Activated T-cell treated with anti-CD3 and anti-CD28 coated beads, Interleukin-2, amount 50 U/mL, for 1 hour (primary cell): ENCODE measurements at regions not wholly inside any gene's neighbourhood (a gene's known extent, or its start where the extent isn't known, plus 50 kb on each side); places are given as distances from the start of the nearest gene placed in this dataset.

Experiments
- DNase-seq: peaks from one replicate; pipeline ENCODE4 v3.0.0-alpha.2; 2020

GRCh38 chr6:160911949-160912348, 79.6 kb upstream of the MAP3K4 start:
- DNase-seq, result no peak

- DNase-seq, result no peak
Observed at GRCh38 chr6:160912411-160912810, 79.2 kb upstream of the MAP3K4 start.

GRCh38 chr6:160917572-160917971, 74.0 kb upstream of the MAP3K4 start:
- DNase-seq, result no peak

GRCh38 chr6:160919723-160920440, 71.7 kb upstream of the MAP3K4 start:
- no peak for DNase-seq

- no peak for DNase-seq
Observed at GRCh38 chr6:160921095-160921494, 70.5 kb upstream of the MAP3K4 start.

GRCh38 chr6:160926281-160927276, 65.0 kb upstream of the MAP3K4 start:
- DNase-seq, result no peak

- no peak for DNase-seq
Observed at GRCh38 chr6:160927416-160927815, 64.2 kb upstream of the MAP3K4 start.

GRCh38 chr6:160929361-160929760, 62.2 kb upstream of the MAP3K4 start:
- DNase-seq, result no peak

- no peak for DNase-seq
Observed at GRCh38 chr6:160929831-160930230, 61.7 kb upstream of the MAP3K4 start.

GRCh38 chr6:160930547-160931377, 60.8 kb upstream of the MAP3K4 start:
- DNase-seq, result peak; percentile 68

- DNase-seq, result no peak
Observed at GRCh38 chr6:160931378-160932310, 59.9 kb upstream of the MAP3K4 start.

- no peak for DNase-seq
Observed at GRCh38 chr6:160933256-160933655, 58.3 kb upstream of the MAP3K4 start.

GRCh38 chr6:160934157-160934556, 57.4 kb upstream of the MAP3K4 start:
- DNase-seq, result no peak

GRCh38 chr6:160940197-160940596, 51.4 kb upstream of the MAP3K4 start:
- DNase-seq, result no peak
